ENCODE measurements at regions not wholly inside any gene's neighbourhood (a gene's known extent, or its start where the extent isn't known, plus 50 kb on each side); places are given as distances from the start of the nearest gene placed in this dataset.
A peak's percentile ranks its signal among the peaks of the same experiment; 100 is the strongest.
"Not testable (repeated sequence)": the region's sequence is repeated elsewhere in the genome, so short reads cannot be mapped to it uniquely, and the experiment has no call there.

DNA sequence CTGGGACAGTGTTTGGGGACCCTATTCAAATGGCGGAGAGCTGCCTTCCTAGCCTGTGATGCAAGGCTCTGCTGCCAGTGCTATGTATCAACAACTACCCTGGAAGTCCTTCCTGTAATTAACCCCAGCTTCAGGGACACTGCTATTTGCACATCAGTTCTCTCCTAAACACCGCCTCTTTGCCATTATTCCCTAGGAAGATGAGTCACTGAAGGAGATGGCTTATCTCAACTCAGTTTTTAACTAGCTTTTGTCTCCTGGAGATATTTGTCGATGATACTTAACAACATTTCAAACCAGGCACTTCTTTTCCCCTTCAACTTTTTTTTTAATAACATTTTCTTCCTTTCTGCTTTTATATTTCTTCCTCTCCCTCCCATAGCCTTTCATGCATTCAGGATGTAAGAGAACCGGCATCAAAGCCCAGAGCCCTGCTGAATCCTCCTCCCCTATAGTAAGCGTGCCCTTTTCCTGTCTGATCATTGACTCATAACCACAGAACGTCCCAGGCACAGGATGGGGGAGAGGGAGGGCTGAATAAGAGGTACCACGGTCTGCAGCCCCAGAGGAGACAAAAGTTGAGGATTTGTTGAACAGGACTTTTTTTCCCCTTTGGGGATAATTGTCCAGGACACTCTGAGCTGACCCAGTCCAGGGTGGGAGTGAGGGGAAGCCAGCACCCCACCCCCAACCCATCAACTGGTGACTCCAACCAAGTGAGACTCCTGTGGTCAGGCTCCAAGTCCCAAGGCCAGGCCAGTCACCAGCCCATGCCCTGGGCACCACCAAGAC lies 387.8 kb upstream of the SALL1 start:
- peak; percentile 93 for DNase-seq (ENCODE audit: low read depth)

DNA sequence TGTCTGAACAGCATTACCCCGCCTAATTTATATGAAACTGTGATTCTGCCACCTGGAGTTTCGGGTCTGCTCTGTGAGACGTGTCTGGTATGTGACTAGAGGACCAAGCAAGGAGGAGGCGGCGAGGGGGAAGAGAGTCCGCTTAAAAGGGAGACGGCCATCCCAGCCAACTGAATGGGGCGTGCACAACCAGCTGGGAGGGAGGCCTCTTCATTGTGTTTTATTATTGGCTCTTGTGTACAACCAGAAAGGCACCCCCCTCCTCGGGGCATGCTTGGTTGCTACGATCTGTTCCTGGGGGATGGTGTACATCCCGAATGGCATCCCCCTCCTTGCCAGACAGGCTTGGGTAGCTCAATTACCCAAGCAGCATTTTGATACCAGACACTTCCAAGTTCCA lies 384.5 kb upstream of the SALL1 start:
- no peak for DNase-seq (ENCODE audit: low read depth)

DNA sequence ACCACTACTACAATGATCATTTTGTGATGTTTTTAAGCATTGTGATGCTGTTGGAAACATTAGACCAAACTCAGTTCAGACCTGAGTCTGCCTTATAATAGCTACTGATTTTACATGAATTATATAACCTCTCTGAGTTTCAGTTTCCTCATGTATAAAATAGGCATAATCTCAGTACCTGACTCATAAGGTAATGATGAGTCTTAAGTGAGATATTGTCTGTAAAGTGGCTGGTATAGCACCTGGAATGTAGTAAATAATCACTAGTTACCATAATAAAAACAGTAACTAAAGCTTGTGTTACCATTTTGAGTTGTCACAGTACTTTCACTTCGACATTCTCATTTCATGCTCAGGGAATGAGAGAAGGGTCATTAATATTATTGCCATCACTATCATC lies 381.5 kb upstream of the SALL1 start:
- no peak for DNase-seq (ENCODE audit: low read depth)

- no peak for DNase-seq (ENCODE audit: low read depth)
These were observed 380.2 kb upstream of the SALL1 start for GRCh38 chr16:51531271-51531670.

GRCh38 chr16:51527349-51527748 lies 376.3 kb upstream of the SALL1 start:
- no peak for DNase-seq (ENCODE audit: low read depth)

DNA sequence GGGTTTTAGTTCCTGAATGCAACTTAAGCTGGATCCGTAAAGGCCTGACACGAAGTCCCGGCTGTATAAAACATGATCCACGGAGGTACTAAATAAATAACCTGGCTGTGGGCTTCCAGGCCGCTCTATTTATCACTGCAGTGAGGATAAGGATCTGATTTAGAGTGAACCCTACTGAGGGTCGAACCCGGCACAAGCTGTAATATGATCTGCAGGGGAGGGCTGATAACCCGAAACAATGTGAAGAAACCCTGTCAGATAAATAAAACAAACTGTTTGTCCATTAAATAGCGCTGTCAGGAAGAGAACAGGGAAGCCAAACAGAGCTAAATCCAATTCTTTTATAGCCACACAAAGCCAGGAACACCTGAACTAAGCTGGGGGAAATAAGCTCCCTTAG lies 375.6 kb upstream of the SALL1 start:
- no peak for DNase-seq (ENCODE audit: low read depth)

DNA sequence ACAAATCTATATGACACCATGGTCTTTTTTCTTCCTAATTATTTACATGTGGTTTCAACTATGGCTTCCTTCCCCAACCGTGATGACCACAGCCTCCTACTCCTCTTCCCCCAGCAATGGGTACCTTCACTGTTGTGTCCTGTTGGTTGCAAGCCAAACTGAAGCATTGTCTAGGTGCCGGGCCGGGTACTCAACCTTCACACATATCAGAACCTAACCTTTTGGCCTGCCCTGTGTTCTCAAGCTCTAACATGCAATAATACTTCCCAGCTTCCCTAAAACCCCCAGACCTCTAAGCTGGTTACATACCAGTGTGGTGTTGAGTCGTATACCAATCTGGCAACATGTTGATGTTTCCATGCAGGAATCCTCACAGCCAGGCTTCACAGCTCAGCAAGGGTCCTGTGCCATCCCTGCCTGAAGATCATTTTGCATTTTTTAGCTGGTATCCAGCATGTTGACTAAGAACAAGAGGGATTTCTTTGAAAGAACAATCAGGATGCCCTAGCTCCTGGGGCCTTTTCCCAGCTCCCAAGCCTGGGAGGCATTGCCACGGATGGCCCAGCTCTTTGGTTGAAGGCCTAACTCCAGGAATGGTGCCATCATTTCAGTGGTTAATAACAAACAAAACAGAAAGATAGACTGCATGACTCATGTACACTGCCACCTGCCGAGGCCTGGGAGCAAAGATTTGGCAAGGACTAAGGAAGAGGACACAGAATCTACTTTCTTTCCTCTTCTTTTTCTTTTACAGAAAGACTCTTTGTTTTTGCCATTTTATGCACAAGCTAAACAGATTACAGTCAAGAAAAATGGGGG lies 373.7 kb upstream of the SALL1 start:
- DNase-seq (ENCODE audit: low read depth): peak; percentile 60

GRCh38 chr16:51524070-51524469 lies 373.0 kb upstream of the SALL1 start:
- no peak for DNase-seq (ENCODE audit: low read depth)

DNA sequence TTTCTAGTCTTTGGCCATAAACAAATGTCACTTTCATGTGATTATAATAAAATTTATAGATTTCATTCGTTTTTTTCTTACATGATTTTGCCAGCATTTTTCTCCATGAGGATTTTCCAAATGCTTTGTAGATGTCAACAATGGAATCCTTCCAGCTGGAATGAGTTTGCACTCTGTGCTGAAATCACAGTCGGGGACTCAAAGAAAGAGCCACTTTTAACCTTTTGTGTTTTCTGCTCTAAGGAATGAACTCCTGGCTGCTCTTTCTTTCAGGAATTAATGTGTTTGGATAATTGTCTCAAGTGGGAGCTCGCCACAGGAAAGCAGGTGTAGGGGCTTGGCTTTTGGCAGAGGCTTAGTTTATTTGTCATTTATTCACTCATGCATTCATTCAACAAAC lies 372.3 kb upstream of the SALL1 start:
- no peak for DNase-seq (ENCODE audit: low read depth)

DNA sequence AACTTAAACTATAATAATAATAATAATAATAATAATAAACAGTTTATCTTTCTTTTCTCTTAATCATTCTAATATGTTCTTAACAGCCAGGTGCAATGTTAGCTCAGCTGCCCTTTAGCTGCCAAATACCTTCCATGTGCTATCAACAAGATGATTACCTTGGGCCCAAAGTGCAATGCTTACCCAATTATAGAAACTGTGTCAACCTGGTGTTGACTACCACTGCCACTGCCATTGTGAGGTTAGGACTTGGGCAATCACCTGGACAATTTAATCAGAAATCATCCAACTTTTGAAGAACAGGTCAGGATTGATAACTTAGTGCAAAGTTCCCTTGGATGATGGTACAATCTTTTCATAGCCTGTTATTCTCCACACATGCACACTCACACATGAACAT lies 371.8 kb upstream of the SALL1 start:
- DNase-seq (ENCODE audit: low read depth): no peak

DNA sequence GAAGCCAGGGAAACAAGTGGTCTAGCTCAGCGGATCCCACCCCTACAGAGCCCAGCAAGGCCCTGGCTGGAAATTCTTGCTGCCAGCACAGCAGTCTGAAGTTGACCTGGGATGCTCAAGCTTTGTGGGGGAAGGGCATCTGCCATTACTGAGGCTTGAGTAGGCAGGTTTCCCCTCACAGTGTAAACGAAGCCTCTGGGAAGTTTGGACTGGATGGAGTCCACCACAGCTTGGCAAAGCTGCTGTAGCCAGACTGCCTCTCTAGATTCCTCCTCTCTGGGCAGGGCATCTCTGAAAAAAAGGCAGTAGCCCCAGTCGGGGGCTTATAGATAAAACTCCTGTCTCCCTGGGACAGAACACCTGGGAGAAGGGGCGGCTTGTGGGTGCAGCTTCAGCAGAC lies 365.9 kb upstream of the SALL1 start:
- DNase-seq (ENCODE audit: low read depth): not testable (repeated sequence)

- no peak for DNase-seq (ENCODE audit: low read depth)
These were observed 359.3 kb upstream of the SALL1 start for GRCh38 chr16:51510416-51510815.

- no peak for DNase-seq (ENCODE audit: low read depth)
These were observed 358.3 kb upstream of the SALL1 start for GRCh38 chr16:51509336-51509735.

- DNase-seq (ENCODE audit: low read depth): peak; percentile 24
These were observed 357.6 kb upstream of the SALL1 start for GRCh38 chr16:51508490-51509212.

DNA sequence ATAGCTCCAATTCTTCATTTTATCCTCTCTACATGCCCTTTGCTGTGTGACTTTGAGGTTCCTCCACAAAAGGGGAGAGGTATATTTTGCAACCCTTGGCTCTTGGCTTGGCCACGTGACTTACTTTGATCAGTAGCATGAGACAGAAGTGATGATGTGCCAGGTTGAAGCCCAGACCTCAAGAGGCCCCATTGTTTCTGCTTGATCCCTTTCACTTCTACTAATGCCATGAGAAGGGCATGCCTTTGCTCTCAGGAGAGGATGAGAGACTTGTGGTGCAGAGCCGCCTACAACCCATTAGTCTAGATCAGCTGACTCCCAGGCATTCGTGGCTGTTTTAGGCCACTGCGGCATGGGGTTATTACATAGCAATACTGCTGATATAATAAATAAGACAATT lies 356.2 kb upstream of the SALL1 start:
- DNase-seq (ENCODE audit: low read depth): no peak

- DNase-seq (ENCODE audit: low read depth): peak; percentile 37
These were observed 349.2 kb upstream of the SALL1 start for GRCh38 chr16:51500306-51500705.

- no peak for DNase-seq (ENCODE audit: low read depth)
These were observed 346.6 kb upstream of the SALL1 start for GRCh38 chr16:51497541-51498211.

- DNase-seq (ENCODE audit: low read depth): no peak
These were observed 339.8 kb upstream of the SALL1 start for GRCh38 chr16:51490866-51491265.

DNA sequence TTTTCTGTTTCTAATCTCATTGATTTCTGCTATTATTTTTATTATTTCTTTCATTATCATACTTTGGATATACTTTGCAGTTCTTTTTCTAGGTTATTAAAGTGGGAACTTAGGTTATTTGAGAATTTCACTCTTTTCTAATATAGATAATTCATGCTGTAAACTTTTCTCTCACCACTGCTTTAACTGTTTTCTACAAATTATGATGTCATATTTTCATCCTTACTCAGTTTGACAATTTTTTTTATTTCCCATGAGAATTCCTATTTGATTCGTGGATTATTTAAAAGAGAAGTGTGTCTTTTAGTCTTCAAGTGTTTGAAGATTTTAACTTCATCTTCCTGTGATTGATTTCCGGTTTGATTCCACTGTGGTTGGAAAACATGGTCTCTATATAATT lies 336.8 kb upstream of the SALL1 start:
- DNase-seq (ENCODE audit: low read depth): no peak

GRCh38 chr16:51474414-51475091 lies 323.5 kb upstream of the SALL1 start:
- DNase-seq (ENCODE audit: low read depth): no peak

DNA sequence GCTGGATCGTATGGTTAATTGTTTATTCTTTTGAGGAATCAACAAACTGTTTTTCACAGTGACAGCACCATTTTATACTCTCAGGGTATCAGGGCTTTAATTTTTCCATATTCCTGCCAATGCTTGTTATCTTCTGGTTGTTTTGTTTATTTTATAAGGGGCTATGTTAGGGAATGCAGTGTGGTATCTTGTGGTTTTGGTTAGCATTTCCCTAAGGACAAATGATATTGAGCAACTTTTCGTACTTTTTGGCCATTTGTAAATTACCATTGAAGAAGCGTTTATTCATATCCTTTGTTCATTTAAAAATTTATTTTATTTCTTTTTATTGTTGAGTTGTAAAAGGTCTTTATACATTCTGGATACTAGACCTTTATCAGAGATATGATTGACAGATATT lies 322.0 kb upstream of the SALL1 start:
- DNase-seq (ENCODE audit: low read depth): no peak

DNA sequence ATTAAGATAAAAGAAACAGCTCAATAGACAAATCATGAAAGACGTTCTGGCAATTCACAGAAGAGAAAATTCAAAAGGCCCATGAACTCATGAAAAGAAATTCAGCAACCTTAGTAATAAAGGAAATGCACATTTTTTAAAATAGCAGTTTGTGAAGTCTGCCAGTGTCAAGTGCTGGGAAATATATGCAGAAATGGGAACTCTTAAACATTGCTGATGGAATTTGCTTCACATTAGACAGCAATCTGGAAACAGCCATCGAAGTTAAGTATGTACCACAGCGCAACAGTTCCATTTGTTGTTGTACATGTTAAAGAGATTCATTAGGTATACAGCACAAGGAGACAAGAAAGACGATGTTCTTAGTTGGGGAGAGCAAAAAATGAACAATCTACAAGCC lies 319.4 kb upstream of the SALL1 start:
- no peak for DNase-seq (ENCODE audit: low read depth)

All from iris pigment epithelial cell (primary cell).